DOHH2 (cell line): ENCODE measurements at regions not wholly inside any gene's neighbourhood (a gene's known extent, or its start where the extent isn't known, plus 50 kb on each side); places are given as distances from the start of the nearest gene placed in this dataset.

Experiments
- H3F3A ChIP-seq: fragments of 200-600 bp; sonication (generic), shearing (Covaris generic); 2 replicates; pipeline ENCODE4 v1.6.0; 2016; ENCODE audit warnings: antibody characterized with exemption, mild to moderate bottlenecking; ENCODE audit not compliant: control insufficient read depth, insufficient read depth
- H3K27ac ChIP-seq: fragments of 200-600 bp; sonication (generic); 2 replicates; pipeline ENCODE4 v1.5.1; 2014; ENCODE audit warnings: low read depth, mild to moderate bottlenecking, low read length, moderate library complexity
- H3K27me3 ChIP-seq: fragments of 200-600 bp; sonication (generic); 2 replicates; pipeline ENCODE4 v1.6.1; 2014; ENCODE audit warnings: mild to moderate bottlenecking, low read length, mixed read lengths; ENCODE audit not compliant: control insufficient read depth
- H3K36me3 ChIP-seq: fragments of 200-600 bp; sonication (generic); 2 replicates; pipeline ENCODE4 v1.6.1; 2014; ENCODE audit warnings: mild to moderate bottlenecking, low read length, moderate library complexity, mixed read lengths; ENCODE audit not compliant: control insufficient read depth
- H3K4me1 ChIP-seq: fragments of 200-600 bp; sonication (generic); 2 replicates; pipeline ENCODE4 v1.6.1; 2014; ENCODE audit warnings: mild to moderate bottlenecking, low read length, mixed read lengths; ENCODE audit not compliant: control insufficient read depth
- H3K4me2 ChIP-seq: fragments of 200-600 bp; sonication (generic); 2 replicates; pipeline ENCODE4 v1.6.0; 2014; ENCODE audit warnings: mild to moderate bottlenecking, low read length, moderate library complexity
- H3K4me3 ChIP-seq: fragments of 200-600 bp; sonication (generic); 2 replicates; pipeline ENCODE4 v1.5.1; 2014; ENCODE audit warnings: mild to moderate bottlenecking, low read length, mixed read lengths
- H3K79me2 ChIP-seq: fragments of 200-600 bp; sonication (generic); 2 replicates; pipeline ENCODE4 v1.6.1; 2014; ENCODE audit warnings: mild to moderate bottlenecking, low read length, mixed read lengths; ENCODE audit not compliant: control insufficient read depth
- H3K9me2 ChIP-seq: fragments of 200-600 bp; sonication (generic); replicated peaks from 2 replicates; pipeline ENCODE4 v1.6.1; 2014; ENCODE audit warnings: mild to moderate bottlenecking, low read length, mixed read lengths; ENCODE audit not compliant: control insufficient read depth
- H3K9me3 ChIP-seq: fragments of 200-600 bp; sonication (generic); 2 replicates; pipeline ENCODE4 v1.6.1; 2014; ENCODE audit warnings: antibody characterized with exemption, low read length, mixed read lengths; ENCODE audit not compliant: control insufficient read depth, insufficient read depth
- H4K20me1 ChIP-seq: fragments of 200-600 bp; sonication (generic); 2 replicates; pipeline ENCODE4 v1.6.0; 2014; ENCODE audit warnings: low read depth, mild to moderate bottlenecking, antibody characterized with exemption, low read length, moderate library complexity; ENCODE audit not compliant: control insufficient read depth, insufficient read depth
- EZH2phosphoT487 ChIP-seq: fragments of 200-600 bp; sonication (generic); IDR thresholded peaks from 2 replicates; pipeline ENCODE4 v1.6.1; 2017; ENCODE audit warnings: borderline replicate concordance, mild to moderate bottlenecking, antibody characterized with exemption, low read length, moderate library complexity, mixed read lengths
- TF ChIP-seq, protein P1 (sequence below): fragments of 200-600 bp; sonication (generic); IDR thresholded peaks from one replicate; pipeline ENCODE4 v1.5.1; 2014; ENCODE audit warnings: antibody characterized with exemption, mild to moderate bottlenecking, low read depth, low read length; ENCODE audit not compliant: poor library complexity, severe bottlenecking

DNA sequence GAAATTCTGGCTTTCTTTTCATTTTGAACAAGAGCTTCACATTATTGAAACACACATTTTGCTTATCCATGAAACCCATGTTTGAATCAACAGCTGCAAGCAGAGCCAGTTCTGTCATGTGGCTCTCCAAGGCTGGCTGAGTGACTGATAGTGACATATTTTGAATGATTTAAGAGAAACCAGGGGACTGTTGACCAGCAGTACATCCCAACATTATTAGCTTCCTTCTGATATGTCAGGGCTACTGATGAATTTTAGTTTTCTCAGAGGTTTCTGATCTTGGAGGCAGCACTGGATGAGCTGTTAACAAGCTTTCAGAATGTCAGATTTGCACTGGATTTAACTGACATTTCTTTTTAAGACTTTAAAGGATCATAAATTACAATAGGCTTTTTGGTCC lies 74.6 kb upstream of the GRXCR1 start:
- no peak overlapping the region for H3K4me3 ChIP-seq
- H3F3A ChIP-seq = no peaks in the 10 kb centered on the region
- H3K36me3 ChIP-seq = no peaks in the 10 kb centered on the region
- peaks cover 3% of the 10 kb centered on the region; the same call in 1 of the 2 replicates for H3K27me3 ChIP-seq
- no peaks in the 10 kb centered on the region for H3K79me2 ChIP-seq
- H3K27ac ChIP-seq = no peak overlapping the region
- H3K4me2 ChIP-seq = no peak overlapping the region
- no peaks in the 10 kb centered on the region for H3K9me2 ChIP-seq
- 0 out of 2 replicates have a peak, but pooled peaks cover 3% of the 10 kb centered on the region for H3K4me1 ChIP-seq
- H3K9me3 ChIP-seq = no peaks in the 10 kb centered on the region
- TF ChIP-seq EZH2phosphoT487 = no peak
- TF ChIP-seq, protein P1, sequence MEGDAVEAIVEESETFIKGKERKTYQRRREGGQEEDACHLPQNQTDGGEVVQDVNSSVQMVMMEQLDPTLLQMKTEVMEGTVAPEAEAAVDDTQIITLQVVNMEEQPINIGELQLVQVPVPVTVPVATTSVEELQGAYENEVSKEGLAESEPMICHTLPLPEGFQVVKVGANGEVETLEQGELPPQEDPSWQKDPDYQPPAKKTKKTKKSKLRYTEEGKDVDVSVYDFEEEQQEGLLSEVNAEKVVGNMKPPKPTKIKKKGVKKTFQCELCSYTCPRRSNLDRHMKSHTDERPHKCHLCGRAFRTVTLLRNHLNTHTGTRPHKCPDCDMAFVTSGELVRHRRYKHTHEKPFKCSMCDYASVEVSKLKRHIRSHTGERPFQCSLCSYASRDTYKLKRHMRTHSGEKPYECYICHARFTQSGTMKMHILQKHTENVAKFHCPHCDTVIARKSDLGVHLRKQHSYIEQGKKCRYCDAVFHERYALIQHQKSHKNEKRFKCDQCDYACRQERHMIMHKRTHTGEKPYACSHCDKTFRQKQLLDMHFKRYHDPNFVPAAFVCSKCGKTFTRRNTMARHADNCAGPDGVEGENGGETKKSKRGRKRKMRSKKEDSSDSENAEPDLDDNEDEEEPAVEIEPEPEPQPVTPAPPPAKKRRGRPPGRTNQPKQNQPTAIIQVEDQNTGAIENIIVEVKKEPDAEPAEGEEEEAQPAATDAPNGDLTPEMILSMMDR = no peak
- no peaks in the 10 kb centered on the region for H4K20me1 ChIP-seq

- H3K9me2 ChIP-seq = no peaks in the 10 kb centered on the region
- 0 out of 2 replicates have a peak, but pooled peaks cover 3% of the 10 kb centered on the region for H3K4me1 ChIP-seq
- TF ChIP-seq, protein P1 = no peak
- TF ChIP-seq EZH2phosphoT487 = no peak
Observed at GRCh38 chr4:42816880-42817400, 75.6 kb upstream of the GRXCR1 start.

DNA sequence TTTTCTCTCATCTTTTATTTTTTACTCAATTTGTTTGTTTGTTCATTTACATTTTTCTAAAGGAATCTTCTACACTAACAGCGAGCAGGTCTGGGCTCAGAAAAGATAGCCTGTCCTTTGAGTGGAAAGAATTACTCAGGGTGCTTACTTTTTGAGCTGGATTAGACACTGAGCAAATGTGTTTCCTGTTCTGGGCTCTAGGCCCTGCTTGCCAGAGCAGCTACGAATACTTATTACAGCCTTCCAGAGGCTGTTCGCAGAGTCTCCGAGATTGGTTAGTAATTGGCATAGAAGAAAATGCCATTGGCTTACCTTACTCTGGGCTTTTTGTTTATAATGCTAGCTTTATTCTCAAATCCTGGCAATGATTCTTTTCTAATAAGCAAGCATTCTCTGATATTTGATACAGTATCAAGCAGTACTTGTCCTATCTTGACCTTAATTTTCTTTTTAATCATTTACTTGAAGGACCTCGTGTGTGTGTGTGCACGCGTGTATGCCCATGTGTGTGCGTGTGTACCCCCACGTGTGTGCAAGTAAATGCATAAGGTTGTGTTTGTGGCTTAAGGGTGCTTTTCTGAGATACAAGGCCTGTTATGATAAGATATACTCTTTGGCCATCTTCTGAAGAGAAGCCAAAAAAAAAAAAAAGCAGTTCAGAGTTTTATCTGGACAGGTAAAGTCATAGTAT lies 76.2 kb upstream of the GRXCR1 start:
- H3K36me3 ChIP-seq = no peaks in the 10 kb centered on the region
- H3K9me2 ChIP-seq = no peaks in the 10 kb centered on the region
- no peaks in the 10 kb centered on the region for H3F3A ChIP-seq
- H3K79me2 ChIP-seq = no peaks in the 10 kb centered on the region
- H3K27me3 ChIP-seq = peaks cover 3% of the 10 kb centered on the region; the same call in 1 of the 2 replicates
- H3K4me1 ChIP-seq = 0 out of 2 replicates have a peak, but pooled peaks cover 3% of the 10 kb centered on the region
- no peaks in the 10 kb centered on the region for H3K9me3 ChIP-seq
- no peak for TF ChIP-seq EZH2phosphoT487
- TF ChIP-seq, protein P1 = no peak
- H3K4me3 ChIP-seq = no peak overlapping the region
- no peak overlapping the region for H3K4me2 ChIP-seq
- H4K20me1 ChIP-seq = no peaks in the 10 kb centered on the region
- no peak overlapping the region for H3K27ac ChIP-seq

More at GRCh38 chr4:42816880-42817400, 75.6 kb upstream of the GRXCR1 start:
- peaks cover 3% of the 10 kb centered on the region; the same call in 1 of the 2 replicates for H3K27me3 ChIP-seq
- H3K79me2 ChIP-seq = no peaks in the 10 kb centered on the region
- H3K36me3 ChIP-seq = no peaks in the 10 kb centered on the region
- H3K4me3 ChIP-seq = no peak overlapping the region
- no peak overlapping the region for H3K27ac ChIP-seq
- H4K20me1 ChIP-seq = no peaks in the 10 kb centered on the region
- H3K9me3 ChIP-seq = no peaks in the 10 kb centered on the region
- H3F3A ChIP-seq = no peaks in the 10 kb centered on the region
- no peak overlapping the region for H3K4me2 ChIP-seq
